ENCODE measurements at regions not wholly inside any gene's neighbourhood (a gene's known extent, or its start where the extent isn't known, plus 50 kb on each side); places are given as distances from the start of the nearest gene placed in this dataset.

DNA sequence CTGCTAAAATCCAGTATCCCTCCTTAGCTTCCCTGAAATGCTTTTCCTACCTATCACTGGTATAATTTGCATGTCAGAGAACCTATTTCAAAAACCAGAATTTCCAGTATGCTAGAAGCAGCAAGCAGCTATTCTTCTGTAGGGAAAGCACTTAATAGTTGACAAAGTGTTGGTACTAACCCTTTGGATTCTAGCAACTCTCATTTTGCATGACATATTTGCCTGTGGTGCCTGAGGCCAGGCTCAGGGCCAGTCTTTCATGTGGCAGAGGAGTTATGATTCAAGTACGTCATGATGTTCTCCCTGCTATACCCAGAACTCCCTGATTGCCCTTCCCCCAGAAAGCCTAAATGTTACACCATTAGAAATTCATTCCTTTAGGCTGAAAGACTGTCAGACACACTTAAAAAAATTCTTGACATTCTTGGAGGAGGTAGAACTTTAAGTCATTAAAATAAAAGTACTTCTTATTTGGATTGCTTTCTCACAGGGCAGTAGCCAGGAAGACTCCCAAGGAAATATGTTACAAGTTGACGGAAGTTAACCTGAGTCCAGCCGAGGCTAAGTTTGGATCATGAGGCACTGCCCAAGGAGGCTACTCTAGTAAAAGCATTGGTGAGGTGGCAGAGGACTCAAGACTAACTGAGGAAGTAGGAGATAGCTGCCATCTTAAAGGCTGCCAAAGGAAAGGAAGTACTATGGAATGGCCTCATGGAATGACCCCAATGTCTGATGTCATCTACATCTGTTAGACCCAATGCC lies 298.4 kb upstream of the SPAG17 start:
- BruUV-seq (replicated peaks) = no TSS peak
- ChIA-PET CTCF (ENCODE audit: low intra/inter-chr PET ratio, low total read pairs) (no interaction called here), POLR2A (no interaction called here)
- intact Hi-C loops (cut with micrococcal nuclease; ENCODE audit: unreplicated experiment) = no loop called here
- no peak overlapping the region for H3K27ac ChIP-seq (ENCODE audit: extremely low read length, insufficient read depth, low read length)
- H3K4me1 ChIP-seq (ENCODE audit: insufficient read depth, low read length) = no peaks in the 10 kb centered on the region
- no peak for TF ChIP-seq ZNF629 (CRISPR knock-in tag; conservative IDR thresholded peaks at IDR 0.05)
- TF ChIP-seq ZNF761 (CRISPR knock-in tag; conservative IDR thresholded peaks at IDR 0.05) = no peak
- TF ChIP-seq ZNF550 (CRISPR knock-in tag; IDR thresholded peaks at IDR 0.05; ENCODE audit: borderline replicate concordance) = no peak
- TF ChIP-seq, protein P1, sequence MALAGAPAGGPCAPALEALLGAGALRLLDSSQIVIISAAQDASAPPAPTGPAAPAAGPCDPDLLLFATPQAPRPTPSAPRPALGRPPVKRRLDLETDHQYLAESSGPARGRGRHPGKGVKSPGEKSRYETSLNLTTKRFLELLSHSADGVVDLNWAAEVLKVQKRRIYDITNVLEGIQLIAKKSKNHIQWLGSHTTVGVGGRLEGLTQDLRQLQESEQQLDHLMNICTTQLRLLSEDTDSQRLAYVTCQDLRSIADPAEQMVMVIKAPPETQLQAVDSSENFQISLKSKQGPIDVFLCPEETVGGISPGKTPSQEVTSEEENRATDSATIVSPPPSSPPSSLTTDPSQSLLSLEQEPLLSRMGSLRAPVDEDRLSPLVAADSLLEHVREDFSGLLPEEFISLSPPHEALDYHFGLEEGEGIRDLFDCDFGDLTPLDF (CRISPR knock-in tag; IDR thresholded peaks at IDR 0.05) = no peak
- no peak for TF ChIP-seq THAP11 (CRISPR knock-in tag; IDR thresholded peaks at IDR 0.05)
- no peak for TF ChIP-seq GABPB1 (CRISPR knock-in tag; IDR thresholded peaks at IDR 0.05)
- no peak for TF ChIP-seq CENPX (CRISPR knock-in tag; IDR thresholded peaks at IDR 0.05)
- TF ChIP-seq THAP8 (CRISPR knock-in tag; IDR thresholded peaks at IDR 0.05; ENCODE audit: borderline replicate concordance) = no peak
- no peak for TF ChIP-seq ISX (CRISPR knock-in tag; conservative IDR thresholded peaks at IDR 0.05)
- no peak overlapping the region for H2AFZ ChIP-seq (ENCODE audit: low read length)
- ATAC-seq = no peak
- no peaks in the 10 kb centered on the region for H3K36me3 ChIP-seq (replicated peaks in 1 of 2; ENCODE audit: control insufficient read depth in 1 of 2, insufficient read depth in 2 of 2, low read length in 2 of 2)
- no peaks in the 10 kb centered on the region for H3K9me3 ChIP-seq (ENCODE audit: low read length)
- H3K27me3 ChIP-seq (ENCODE audit: control insufficient read depth in 1 of 2, insufficient read depth in 2 of 2, low read length in 2 of 2) = no peaks in the 10 kb centered on the region
- no peak overlapping the region for H3K4me3 ChIP-seq (replicated peaks in 1 of 3; ENCODE audit: insufficient read depth in 1 of 3, low read depth in 2 of 3, low read length in 3 of 3)
- no peak overlapping the region for H3K4me2 ChIP-seq (ENCODE audit: low read depth, low read length)
- no peak for FAIRE-seq
- DNase-seq (ENCODE audit: low spot score) = no peak
- WGBS (ENCODE audit: low lambda C conversion rate) = 43% methylated on average over 3 of the region's 3 CpGs
- H3K9ac ChIP-seq (ENCODE audit: insufficient read depth, low read depth, low read length) = no peak overlapping the region
- H3K79me2 ChIP-seq (ENCODE audit: insufficient read depth, low read length) = no peaks in the 10 kb centered on the region
- in situ Hi-C loops (cut with HindIII; ENCODE audit: extremely low pct_ligation_motif_present, low pct_unique_long_range_greater_than_20kb) = no loop called here
- no peaks in the 10 kb centered on the region for H4K20me1 ChIP-seq (ENCODE audit: insufficient read depth, low read length)
